ENCODE measurements at regions not wholly inside any gene's neighbourhood (a gene's known extent, or its start where the extent isn't known, plus 50 kb on each side); places are given as distances from the start of the nearest gene placed in this dataset.

- no peaks in the 10 kb centered on the region for H3K36me3 ChIP-seq
- no peaks in the 10 kb centered on the region for H3K9me3 ChIP-seq
- ATAC-seq (ENCODE audit: insufficient number of reproducible peaks, low FRiP score, low read depth), result no peak
- TF ChIP-seq, protein P1, sequence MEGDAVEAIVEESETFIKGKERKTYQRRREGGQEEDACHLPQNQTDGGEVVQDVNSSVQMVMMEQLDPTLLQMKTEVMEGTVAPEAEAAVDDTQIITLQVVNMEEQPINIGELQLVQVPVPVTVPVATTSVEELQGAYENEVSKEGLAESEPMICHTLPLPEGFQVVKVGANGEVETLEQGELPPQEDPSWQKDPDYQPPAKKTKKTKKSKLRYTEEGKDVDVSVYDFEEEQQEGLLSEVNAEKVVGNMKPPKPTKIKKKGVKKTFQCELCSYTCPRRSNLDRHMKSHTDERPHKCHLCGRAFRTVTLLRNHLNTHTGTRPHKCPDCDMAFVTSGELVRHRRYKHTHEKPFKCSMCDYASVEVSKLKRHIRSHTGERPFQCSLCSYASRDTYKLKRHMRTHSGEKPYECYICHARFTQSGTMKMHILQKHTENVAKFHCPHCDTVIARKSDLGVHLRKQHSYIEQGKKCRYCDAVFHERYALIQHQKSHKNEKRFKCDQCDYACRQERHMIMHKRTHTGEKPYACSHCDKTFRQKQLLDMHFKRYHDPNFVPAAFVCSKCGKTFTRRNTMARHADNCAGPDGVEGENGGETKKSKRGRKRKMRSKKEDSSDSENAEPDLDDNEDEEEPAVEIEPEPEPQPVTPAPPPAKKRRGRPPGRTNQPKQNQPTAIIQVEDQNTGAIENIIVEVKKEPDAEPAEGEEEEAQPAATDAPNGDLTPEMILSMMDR (IDR thresholded peaks at IDR 0.05), result no peak
- no peak overlapping the region for H3K27ac ChIP-seq
- H3K4me1 ChIP-seq (ENCODE audit: control insufficient read depth in 1 of 2, low read depth in 2 of 2), result no peaks in the 10 kb centered on the region
- H3K27me3 ChIP-seq (replicated peaks; ENCODE audit: insufficient read depth), result no peaks in the 10 kb centered on the region
- H3K4me3 ChIP-seq, result no peak overlapping the region
- no peak for DNase-seq (ENCODE audit: low spot score)
Observed at GRCh38 chr22:48843640-48844039, 984.0 kb downstream of the BRD1 start.

DNA sequence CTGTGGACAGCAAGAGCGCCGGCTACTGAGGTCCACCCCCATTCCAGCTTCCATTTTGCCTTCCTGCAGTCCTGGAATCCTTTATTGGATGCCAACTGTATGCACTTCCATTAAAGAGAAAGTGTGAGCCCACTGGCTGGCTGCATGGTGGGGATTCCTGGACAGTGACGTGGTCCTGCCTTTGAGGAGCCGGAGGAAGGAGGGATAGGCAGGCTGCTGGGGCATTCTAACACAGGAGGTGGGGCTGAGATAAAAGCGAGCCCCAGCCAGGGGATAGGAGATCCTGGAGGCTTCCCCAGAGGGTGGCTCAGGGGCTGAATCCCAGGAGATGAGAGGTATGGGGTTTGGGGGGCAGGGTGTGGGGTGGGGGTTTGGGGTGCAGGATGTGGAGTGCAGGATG, 984.7 kb downstream of the BRD1 start:
- H3K4me3 ChIP-seq, result no peak overlapping the region
- H3K36me3 ChIP-seq, result no peaks in the 10 kb centered on the region
- no peaks in the 10 kb centered on the region for H3K27me3 ChIP-seq (replicated peaks; ENCODE audit: insufficient read depth)
- DNase-seq (ENCODE audit: low spot score) (no peak), ATAC-seq (ENCODE audit: insufficient number of reproducible peaks, low FRiP score, low read depth) (no peak)
- no peaks in the 10 kb centered on the region for H3K4me1 ChIP-seq (ENCODE audit: control insufficient read depth in 1 of 2, low read depth in 2 of 2)
- H3K27ac ChIP-seq, result no peak overlapping the region
- no peaks in the 10 kb centered on the region for H3K9me3 ChIP-seq
- TF ChIP-seq, protein P1 (IDR thresholded peaks at IDR 0.05), result no peak

GRCh38 chr22:48842583-48842945, 985.1 kb downstream of the BRD1 start:
- H3K9me3 ChIP-seq, result no peaks in the 10 kb centered on the region
- H3K27ac ChIP-seq, result no peak overlapping the region
- no peak for ATAC-seq (ENCODE audit: insufficient number of reproducible peaks, low FRiP score, low read depth)
- no peaks in the 10 kb centered on the region for H3K27me3 ChIP-seq (replicated peaks; ENCODE audit: insufficient read depth)
- no peaks in the 10 kb centered on the region for H3K36me3 ChIP-seq
- no peak overlapping the region for H3K4me3 ChIP-seq
- no peaks in the 10 kb centered on the region for H3K4me1 ChIP-seq (ENCODE audit: control insufficient read depth in 1 of 2, low read depth in 2 of 2)
- no peak for DNase-seq (ENCODE audit: low spot score)
- TF ChIP-seq, protein P1 (IDR thresholded peaks at IDR 0.05), result no peak

GRCh38 chr22:48841881-48842582, 985.6 kb downstream of the BRD1 start:
- DNase-seq (ENCODE audit: low spot score) (no peak), ATAC-seq (ENCODE audit: insufficient number of reproducible peaks, low FRiP score, low read depth) (no peak)
- Histone ChIP-seq H3K9me3 (no peaks in the 10 kb centered on the region), H3K27me3 (replicated peaks; ENCODE audit: insufficient read depth) (no peaks in the 10 kb centered on the region), H3K27ac (no peak overlapping the region), H3K4me3 (no peak overlapping the region), H3K36me3 (no peaks in the 10 kb centered on the region), H3K4me1 (ENCODE audit: control insufficient read depth in 1 of 2, low read depth in 2 of 2) (no peaks in the 10 kb centered on the region)
- TF ChIP-seq, protein P1 (IDR thresholded peaks at IDR 0.05), result no peak

DNA sequence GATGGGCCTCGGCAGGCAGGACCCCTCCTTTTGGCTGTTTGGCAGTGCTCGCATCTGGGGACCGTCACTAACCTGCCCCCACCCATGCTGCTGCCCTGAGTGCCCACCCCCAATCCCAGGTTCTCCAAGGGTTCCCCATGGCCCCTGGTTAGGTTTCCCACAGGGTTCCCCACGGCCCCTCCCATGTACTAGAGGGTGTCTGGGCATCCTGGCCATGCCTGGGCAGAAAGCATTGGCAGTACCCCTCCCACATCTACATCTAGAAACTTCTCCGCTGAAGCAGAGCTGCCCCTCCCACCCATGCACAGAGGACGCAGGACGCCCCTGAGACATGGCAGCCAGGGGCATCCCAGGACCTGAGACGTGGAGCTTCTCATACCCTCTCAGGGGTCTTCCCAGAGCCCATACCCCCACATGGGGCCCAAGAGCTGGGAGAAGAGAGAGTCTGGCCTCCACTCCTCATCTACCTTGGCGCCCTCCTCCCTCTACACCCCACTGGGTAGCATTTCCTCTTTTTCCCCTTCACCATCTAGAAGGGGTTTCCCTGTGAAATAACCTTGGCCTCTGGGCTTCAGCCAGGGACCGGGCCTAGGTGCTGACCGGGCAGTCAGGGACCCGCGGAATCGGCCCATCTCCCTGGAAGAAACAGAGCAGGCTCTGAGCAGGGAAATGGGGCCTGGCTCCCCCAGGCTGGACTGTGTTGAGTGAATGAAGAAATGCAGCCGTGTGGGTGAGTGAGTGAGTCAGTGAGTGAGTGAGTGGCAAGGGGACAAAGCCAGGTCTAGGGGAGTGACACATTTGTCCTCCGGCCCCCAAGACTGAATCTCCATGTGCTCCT, 987.3 kb downstream of the BRD1 start:
- ATAC-seq (ENCODE audit: insufficient number of reproducible peaks, low FRiP score, low read depth), result no peak
- H3K27me3 ChIP-seq (replicated peaks; ENCODE audit: insufficient read depth), result no peaks in the 10 kb centered on the region
- no peaks in the 10 kb centered on the region for H3K36me3 ChIP-seq
- H3K4me1 ChIP-seq (ENCODE audit: control insufficient read depth in 1 of 2, low read depth in 2 of 2), result no peaks in the 10 kb centered on the region
- TF ChIP-seq, protein P1 (IDR thresholded peaks at IDR 0.05), result no peak
- H3K4me3 ChIP-seq, result no peak overlapping the region
- H3K9me3 ChIP-seq, result no peaks in the 10 kb centered on the region
- no peak for DNase-seq (ENCODE audit: low spot score)
- no peak overlapping the region for H3K27ac ChIP-seq
